Mammary epithelial cell (primary cell): ENCODE measurements at regions not wholly inside any gene's neighbourhood (a gene's known extent, or its start where the extent isn't known, plus 50 kb on each side); places are given as distances from the start of the nearest gene placed in this dataset.

ENCODE experiments used
- CTCF ChIP-seq, 2 donors: IDR thresholded peaks in 1 of 2; conservative IDR thresholded peaks in 1 of 2; 2 replicates each; pipeline ENCODE4 v1.5.1; 2011 to 2012; ENCODE audit warnings: inconsistent platforms in 2 of 2, low read length in 2 of 2, mild to moderate bottlenecking in 2 of 2, control low read depth in 1 of 2, low read depth in 1 of 2; ENCODE audit not compliant: insufficient read depth in 1 of 2; ENCODE audit errors: extremely low read depth in 1 of 2
- EZH2 ChIP-seq: IDR thresholded peaks from 2 replicates; pipeline ENCODE4 v1.6.1; 2012; ENCODE audit warnings: low read length, inconsistent platforms, borderline replicate concordance

GRCh38 chr2:242038928-242039341 lies 169.4 kb downstream of the RTP5 start:
- TF ChIP-seq CTCF (conservative IDR thresholded peaks at IDR 0.05 in 1 of 2, IDR thresholded peaks at IDR 0.05 in 1 of 2; ENCODE audit: extremely low read depth in 1 of 2, insufficient read depth in 1 of 2, low read depth in 1 of 2, low read length in 2 of 2): no peak
- TF ChIP-seq EZH2: no peak
